Mammary epithelial cell (primary cell): ENCODE measurements at regions not wholly inside any gene's neighbourhood (a gene's known extent, or its start where the extent isn't known, plus 50 kb on each side); places are given as distances from the start of the nearest gene placed in this dataset.

Experiments
- CTCF ChIP-seq, 2 donors: IDR thresholded peaks in 1 of 2; conservative IDR thresholded peaks in 1 of 2; 2 replicates each; pipeline ENCODE4 v1.5.1; 2011 to 2012; ENCODE audit warnings: inconsistent platforms in 2 of 2, low read length in 2 of 2, mild to moderate bottlenecking in 2 of 2, control low read depth in 1 of 2, low read depth in 1 of 2; ENCODE audit not compliant: insufficient read depth in 1 of 2; ENCODE audit errors: extremely low read depth in 1 of 2
- EZH2 ChIP-seq: IDR thresholded peaks from 2 replicates; pipeline ENCODE4 v1.6.1; 2012; ENCODE audit warnings: low read length, inconsistent platforms, borderline replicate concordance

- TF ChIP-seq CTCF (conservative IDR thresholded peaks at IDR 0.05 in 1 of 2, IDR thresholded peaks at IDR 0.05 in 1 of 2; ENCODE audit: extremely low read depth in 1 of 2, insufficient read depth in 1 of 2, low read depth in 1 of 2, low read length in 2 of 2) (no peak), EZH2 (no peak)
Observed at GRCh38 chr13:48783181-48783630, 129.5 kb downstream of the CYSLTR2 start.
